Endothelial cell of umbilical vein (primary cell): ENCODE measurements at regions not wholly inside any gene's neighbourhood (a gene's known extent, or its start where the extent isn't known, plus 50 kb on each side); places are given as distances from the start of the nearest gene placed in this dataset.

Experiments
- EZH2 ChIP-seq: IDR thresholded peaks from 2 replicates; pipeline ENCODE4 v1.6.1; 2012; ENCODE audit warnings: borderline replicate concordance, low read depth, mild to moderate bottlenecking, moderate library complexity, low read length, inconsistent platforms; ENCODE audit not compliant: severe bottlenecking
- FOS ChIP-seq: IDR thresholded peaks from 2 replicates; pipeline ENCODE4 v1.6.1; 2011; ENCODE audit warnings: mild to moderate bottlenecking, low read length, moderate library complexity, borderline replicate concordance; ENCODE audit not compliant: insufficient read depth
- GATA2 ChIP-seq: IDR thresholded peaks from 2 replicates; pipeline ENCODE4 v1.7.0; 2011; ENCODE audit warnings: low read depth, mild to moderate bottlenecking, moderate library complexity, mixed read lengths, low read length; ENCODE audit not compliant: insufficient read length, insufficient read depth
- JUN ChIP-seq: IDR thresholded peaks from 2 replicates; pipeline ENCODE4 v1.6.1; 2011; ENCODE audit warnings: borderline replicate concordance, low read depth; ENCODE audit not compliant: insufficient read length, insufficient read depth
- MYC ChIP-seq: IDR thresholded peaks from one replicate; pipeline ENCODE4 v1.6.1; 2011; ENCODE audit warnings: mild to moderate bottlenecking, low read depth, low read length
- POLR2A ChIP-seq: IDR thresholded peaks from 2 replicates; pipeline ENCODE4 v1.6.1; 2012; ENCODE audit warnings: low read depth, mild to moderate bottlenecking, control low read depth, low read length
- POLR2AphosphoS5 ChIP-seq: IDR thresholded peaks from 2 replicates; pipeline ENCODE4 v1.6.1; 2012; ENCODE audit warnings: low read depth, mild to moderate bottlenecking, control low read depth, low read length, moderate library complexity; ENCODE audit not compliant: insufficient read depth
- TF ChIP-seq, protein P1 (sequence below), 2 donors: IDR thresholded peaks; 1 replicate in 1 of 2; 2 replicates in 1 of 2; pipeline ENCODE4 v1.5.1; 2011; ENCODE audit warnings: low read length in 2 of 2, mild to moderate bottlenecking in 2 of 2, moderate library complexity in 2 of 2, control low read depth in 1 of 2, inconsistent platforms in 1 of 2, low read depth in 1 of 2; ENCODE audit not compliant: insufficient read depth in 1 of 2; ENCODE audit errors: extremely low read depth in 1 of 2
- TF ChIP-seq, protein P2 (sequence below): IDR thresholded peaks from 2 replicates; pipeline ENCODE4 v1.6.1; 2011; ENCODE audit not compliant: insufficient read depth, insufficient read length

DNA sequence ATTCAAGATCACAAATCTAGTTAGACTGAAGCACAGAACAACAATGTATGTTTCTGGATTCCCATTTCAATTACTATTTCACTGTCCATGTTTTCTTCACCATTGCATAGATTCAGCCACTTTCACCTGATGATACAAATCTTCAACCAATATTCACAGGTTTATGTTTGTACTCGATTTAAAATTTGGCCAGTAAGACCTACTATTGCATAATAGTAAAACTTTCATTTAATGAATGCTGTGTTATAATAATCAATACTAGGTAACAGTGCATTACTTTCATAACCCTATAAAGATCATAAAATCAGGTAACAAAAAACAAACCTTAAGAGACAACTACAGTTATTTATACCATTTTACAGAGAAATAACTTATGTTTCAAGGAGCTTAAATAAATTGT is 2209.1 kb downstream of the ARAP2 start:
- TF ChIP-seq, protein P1, sequence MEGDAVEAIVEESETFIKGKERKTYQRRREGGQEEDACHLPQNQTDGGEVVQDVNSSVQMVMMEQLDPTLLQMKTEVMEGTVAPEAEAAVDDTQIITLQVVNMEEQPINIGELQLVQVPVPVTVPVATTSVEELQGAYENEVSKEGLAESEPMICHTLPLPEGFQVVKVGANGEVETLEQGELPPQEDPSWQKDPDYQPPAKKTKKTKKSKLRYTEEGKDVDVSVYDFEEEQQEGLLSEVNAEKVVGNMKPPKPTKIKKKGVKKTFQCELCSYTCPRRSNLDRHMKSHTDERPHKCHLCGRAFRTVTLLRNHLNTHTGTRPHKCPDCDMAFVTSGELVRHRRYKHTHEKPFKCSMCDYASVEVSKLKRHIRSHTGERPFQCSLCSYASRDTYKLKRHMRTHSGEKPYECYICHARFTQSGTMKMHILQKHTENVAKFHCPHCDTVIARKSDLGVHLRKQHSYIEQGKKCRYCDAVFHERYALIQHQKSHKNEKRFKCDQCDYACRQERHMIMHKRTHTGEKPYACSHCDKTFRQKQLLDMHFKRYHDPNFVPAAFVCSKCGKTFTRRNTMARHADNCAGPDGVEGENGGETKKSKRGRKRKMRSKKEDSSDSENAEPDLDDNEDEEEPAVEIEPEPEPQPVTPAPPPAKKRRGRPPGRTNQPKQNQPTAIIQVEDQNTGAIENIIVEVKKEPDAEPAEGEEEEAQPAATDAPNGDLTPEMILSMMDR (IDR thresholded peaks at IDR 0.05; ENCODE audit: extremely low read depth in 1 of 2, insufficient read depth in 1 of 2, low read depth in 1 of 2, low read length in 2 of 2): no peak
- TF ChIP-seq POLR2AphosphoS5 (no peak), GATA2 (no peak), POLR2A (no peak), EZH2 (no peak), JUN (no peak), MYC (no peak), FOS (no peak)
- TF ChIP-seq, protein P2, sequence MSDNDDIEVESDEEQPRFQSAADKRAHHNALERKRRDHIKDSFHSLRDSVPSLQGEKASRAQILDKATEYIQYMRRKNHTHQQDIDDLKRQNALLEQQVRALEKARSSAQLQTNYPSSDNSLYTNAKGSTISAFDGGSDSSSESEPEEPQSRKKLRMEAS: no peak
